ENCODE measurements at regions not wholly inside any gene's neighbourhood (a gene's known extent, or its start where the extent isn't known, plus 50 kb on each side); places are given as distances from the start of the nearest gene placed in this dataset.

DNA sequence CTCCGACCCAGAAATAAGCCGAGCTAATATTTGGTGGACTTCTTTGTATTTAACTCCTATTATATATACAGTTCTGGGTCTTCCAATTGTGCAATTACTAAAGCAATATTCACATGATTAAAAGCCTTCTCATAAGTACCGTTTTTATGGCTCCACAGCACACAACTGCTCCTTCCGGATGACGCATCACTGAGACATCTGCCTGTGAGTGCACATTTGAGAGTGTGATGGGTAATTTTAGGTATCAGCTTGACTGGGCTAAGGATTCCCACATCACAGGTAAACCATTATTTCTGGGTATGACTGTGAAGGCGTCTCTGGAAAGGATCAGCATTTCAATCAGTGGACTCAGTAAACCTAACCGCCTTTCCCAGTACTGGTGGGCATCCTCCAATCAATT lies 77.5 kb upstream of the SYK start:
- Mint-ChIP-seq H3K4me3 (no peak overlapping the region), H3K36me3 (ENCODE audit: low read depth) (no peaks in the 10 kb centered on the region), H3K4me1 (no peaks in the 10 kb centered on the region), H3K9me3 (no peaks in the 10 kb centered on the region; the same call in 2 of the 3 replicates), H3K27ac (no peak overlapping the region), H3K27me3 (ENCODE audit: insufficient read depth, low read depth, poor library complexity) (no peaks in the 10 kb centered on the region)
- no peak for TF ChIP-seq EZH2 (IDR thresholded peaks at IDR 0.05; ENCODE audit: low read depth, unreplicated experiment)
- TF ChIP-seq CTCF (conservative IDR thresholded peaks at IDR 0.05; ENCODE audit: low read depth in 2 of 2): no peak
- TF ChIP-seq POLR2AphosphoS5 (IDR thresholded peaks at IDR 0.05; ENCODE audit: low read depth): no peak
- no peak for TF ChIP-seq ZNF114 (CRISPR knock-in tag; IDR thresholded peaks at IDR 0.05)
- no peak for TF ChIP-seq NANOG (IDR thresholded peaks at IDR 0.05; ENCODE audit: borderline replicate concordance)
- no peak for TF ChIP-seq EZH2phosphoT487 (IDR thresholded peaks at IDR 0.05; ENCODE audit: unreplicated experiment)
- TF ChIP-seq STAT1 (IDR thresholded peaks at IDR 0.05; ENCODE audit: unreplicated experiment): no peak
- no peak for TF ChIP-seq REST (IDR thresholded peaks at IDR 0.05; ENCODE audit: unreplicated experiment)
- no peak for TF ChIP-seq ZNF462 (CRISPR knock-in tag; IDR thresholded peaks at IDR 0.05)
- TF ChIP-seq, protein P1, sequence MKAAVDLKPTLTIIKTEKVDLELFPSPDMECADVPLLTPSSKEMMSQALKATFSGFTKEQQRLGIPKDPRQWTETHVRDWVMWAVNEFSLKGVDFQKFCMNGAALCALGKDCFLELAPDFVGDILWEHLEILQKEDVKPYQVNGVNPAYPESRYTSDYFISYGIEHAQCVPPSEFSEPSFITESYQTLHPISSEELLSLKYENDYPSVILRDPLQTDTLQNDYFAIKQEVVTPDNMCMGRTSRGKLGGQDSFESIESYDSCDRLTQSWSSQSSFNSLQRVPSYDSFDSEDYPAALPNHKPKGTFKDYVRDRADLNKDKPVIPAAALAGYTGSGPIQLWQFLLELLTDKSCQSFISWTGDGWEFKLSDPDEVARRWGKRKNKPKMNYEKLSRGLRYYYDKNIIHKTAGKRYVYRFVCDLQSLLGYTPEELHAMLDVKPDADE (IDR thresholded peaks at IDR 0.05): no peak
- no peak for TF ChIP-seq JUNB (IDR thresholded peaks at IDR 0.05; ENCODE audit: unreplicated experiment)
- TF ChIP-seq ZNF331 (CRISPR knock-in tag; IDR thresholded peaks at IDR 0.05; ENCODE audit: low read depth): no peak
- no peak for TF ChIP-seq CREB1 (CRISPR knock-in tag; IDR thresholded peaks at IDR 0.05; ENCODE audit: low read depth)
- H3K4me2 ChIP-seq: no peak overlapping the region
- no peak overlapping the region for H3K27ac ChIP-seq (ENCODE audit: low read depth)
- H3K36me3 ChIP-seq (ENCODE audit: insufficient read depth): no peaks in the 10 kb centered on the region
- H3K4me1 ChIP-seq (ENCODE audit: insufficient read depth): no peaks in the 10 kb centered on the region
- no peak for DNase-seq (ENCODE audit: low spot score)
- H3K9me2 ChIP-seq (ENCODE audit: insufficient read depth): 0 out of 2 replicates have a peak, but pooled peaks cover 4% of the 10 kb centered on the region
- no peaks in the 10 kb centered on the region for H3K79me2 ChIP-seq (replicated peaks; ENCODE audit: insufficient read depth)
- no peak for ATAC-seq
- H3K4me3 ChIP-seq: no peak overlapping the region
- no peak overlapping the region for H2AFZ ChIP-seq
- no peaks in the 10 kb centered on the region for H3F3A ChIP-seq (replicated peaks; ENCODE audit: low read depth)
- peaks cover 3% of the 10 kb centered on the region; the same call in 1 of the 2 replicates for H4K20me1 ChIP-seq (replicated peaks; ENCODE audit: insufficient read depth)
- no peaks in the 10 kb centered on the region for H3K27me3 ChIP-seq (ENCODE audit: insufficient read depth)
